NT2/D1 (cell line): ENCODE measurements at regions not wholly inside any gene's neighbourhood (a gene's known extent, or its start where the extent isn't known, plus 50 kb on each side); places are given as distances from the start of the nearest gene placed in this dataset.

Experiments used
- DNase-seq: peaks from one replicate; pipeline ENCODE4 v3.0.0-alpha.2; 2011; ENCODE audit warnings: low read depth, low spot score
- H3K27me3 ChIP-seq: 2 replicates; pipeline ENCODE4 v1.6.0; 2011; ENCODE audit warnings: mild to moderate bottlenecking; ENCODE audit not compliant: insufficient read length, insufficient read depth
- H3K36me3 ChIP-seq: 2 replicates; pipeline ENCODE4 v1.6.1; 2011; ENCODE audit warnings: mild to moderate bottlenecking, low read length, mixed read lengths; ENCODE audit not compliant: insufficient read depth, insufficient read length
- H3K4me1 ChIP-seq: 2 replicates; pipeline ENCODE4 v1.5.1; 2011; ENCODE audit not compliant: insufficient read depth, insufficient read length
- H3K4me3 ChIP-seq: 2 replicates; pipeline ENCODE4 v1.5.1; 2011; ENCODE audit warnings: low read depth; ENCODE audit not compliant: insufficient read length
- H3K9ac ChIP-seq: 2 replicates; pipeline ENCODE4 v1.6.0; 2011; ENCODE audit warnings: low read depth; ENCODE audit not compliant: insufficient read length
- H3K9me3 ChIP-seq: 2 replicates; pipeline ENCODE4 v1.5.1; 2011; ENCODE audit warnings: mild to moderate bottlenecking, low read length; ENCODE audit not compliant: insufficient read depth
- SUZ12 ChIP-seq: IDR thresholded peaks from 2 replicates; pipeline ENCODE4 v1.6.1; 2011; ENCODE audit not compliant: insufficient read length, insufficient read depth; ENCODE audit errors: extremely low read depth
- YY1 ChIP-seq: IDR thresholded peaks from 2 replicates; pipeline ENCODE4 v1.6.1; 2011; ENCODE audit not compliant: insufficient read length, insufficient read depth
- ZNF274 ChIP-seq: IDR thresholded peaks from 2 replicates; pipeline ENCODE4 v1.6.1; 2011; ENCODE audit warnings: mild to moderate bottlenecking, low read depth, low read length

DNA sequence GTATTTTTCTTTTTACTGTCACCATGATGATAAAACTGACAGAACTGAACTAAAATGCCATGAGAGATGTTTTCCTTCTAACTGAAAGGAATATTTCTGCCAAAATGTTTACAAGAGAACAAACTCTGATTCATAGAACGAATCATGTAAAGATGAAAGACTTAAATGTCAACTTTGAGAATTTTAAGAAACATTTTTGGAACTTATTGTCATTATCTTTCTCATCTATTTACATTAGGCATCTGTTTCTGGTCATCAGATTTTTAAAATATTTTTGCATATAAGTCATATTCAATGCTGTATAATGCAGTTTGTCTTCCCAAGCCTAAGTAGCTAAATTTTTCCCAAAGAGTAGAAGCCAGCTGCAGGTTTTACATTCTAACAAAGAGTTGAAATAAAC lies 358.5 kb downstream of the TFEC start:
- Histone ChIP-seq H3K27me3 (no peaks in the 10 kb centered on the region), H3K4me1 (no peaks in the 10 kb centered on the region), H3K9ac (no peak overlapping the region), H3K9me3 (no peaks in the 10 kb centered on the region), H3K36me3 (no peaks in the 10 kb centered on the region), H3K4me3 (no peak overlapping the region)
- DNase-seq, result no peak
- no peak for TF ChIP-seq ZNF274
- TF ChIP-seq YY1, result no peak
- TF ChIP-seq SUZ12, result no peak

DNA sequence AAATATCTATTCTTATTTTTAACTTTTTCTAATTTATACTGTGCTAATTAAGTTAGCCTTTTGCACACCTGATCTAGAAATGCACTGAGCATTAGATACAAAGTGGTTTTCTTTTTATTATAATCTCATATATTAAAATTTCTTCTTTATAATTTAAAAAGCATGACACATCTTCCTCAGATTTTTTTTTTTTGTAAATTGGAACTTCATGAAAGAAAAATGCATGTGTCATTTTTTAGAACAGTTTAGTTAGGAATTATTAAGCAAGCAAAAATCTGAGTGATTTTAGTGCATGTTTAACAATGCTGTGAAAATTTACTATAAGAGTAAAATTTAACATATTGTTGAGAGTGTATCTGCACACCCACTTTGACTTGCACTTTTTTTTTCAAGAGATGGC lies 367.9 kb downstream of the TFEC start:
- TF ChIP-seq YY1 (no peak), SUZ12 (no peak), ZNF274 (no peak)
- no peak overlapping the region for H3K4me3 ChIP-seq
- no peaks in the 10 kb centered on the region for H3K4me1 ChIP-seq
- no peaks in the 10 kb centered on the region for H3K9me3 ChIP-seq
- no peaks in the 10 kb centered on the region for H3K36me3 ChIP-seq
- no peak overlapping the region for H3K9ac ChIP-seq
- no peaks in the 10 kb centered on the region for H3K27me3 ChIP-seq
- no peak for DNase-seq

DNA sequence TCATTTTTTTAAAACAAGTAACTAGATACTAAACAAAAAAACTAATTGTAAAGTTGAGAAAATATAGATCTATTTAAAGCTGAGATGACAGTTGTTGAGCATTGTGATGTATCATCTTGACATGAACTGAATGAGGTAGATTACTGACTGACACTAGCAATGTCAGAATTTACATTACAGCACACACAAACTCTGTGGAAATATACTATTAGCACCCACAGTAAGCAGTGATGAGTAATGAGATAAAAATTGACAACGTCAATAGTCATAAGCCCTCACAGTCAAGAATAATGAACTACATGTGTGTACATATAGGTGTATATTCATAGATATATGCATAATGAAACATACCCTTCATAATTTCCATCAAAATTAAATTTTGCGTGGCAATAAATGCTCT lies 368.4 kb downstream of the TFEC start:
- TF ChIP-seq SUZ12, result no peak
- no peak for TF ChIP-seq ZNF274
- TF ChIP-seq YY1, result no peak
- no peaks in the 10 kb centered on the region for H3K4me1 ChIP-seq
- H3K9ac ChIP-seq, result no peak overlapping the region
- H3K4me3 ChIP-seq, result no peak overlapping the region
- H3K9me3 ChIP-seq, result no peaks in the 10 kb centered on the region
- DNase-seq, result no peak
- H3K36me3 ChIP-seq, result no peaks in the 10 kb centered on the region
- H3K27me3 ChIP-seq, result no peaks in the 10 kb centered on the region

DNA sequence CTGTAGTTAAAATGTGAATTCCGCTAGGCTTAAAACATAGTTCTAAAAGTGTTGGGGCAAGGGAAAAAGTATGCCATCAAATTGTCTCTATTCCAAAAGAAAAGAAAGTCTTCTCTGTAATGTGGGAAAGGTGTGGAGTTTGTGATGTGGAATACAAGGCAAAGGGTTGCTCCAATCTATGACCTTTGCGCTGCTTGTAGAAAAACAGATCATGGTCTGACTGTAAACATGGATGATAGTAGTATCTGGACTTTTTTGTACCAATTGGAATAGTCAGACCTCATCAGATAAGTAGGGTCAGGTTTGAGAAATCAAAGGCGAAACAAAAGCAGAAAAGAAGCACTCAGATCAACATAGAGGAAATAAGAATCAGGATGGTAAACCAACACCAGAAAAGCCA lies 372.3 kb downstream of the TFEC start:
- no peaks in the 10 kb centered on the region for H3K27me3 ChIP-seq
- TF ChIP-seq ZNF274, result no peak
- no peak for TF ChIP-seq SUZ12
- no peak for TF ChIP-seq YY1
- H3K4me1 ChIP-seq, result no peaks in the 10 kb centered on the region
- no peak overlapping the region for H3K4me3 ChIP-seq
- no peak for DNase-seq
- no peaks in the 10 kb centered on the region for H3K9me3 ChIP-seq
- H3K36me3 ChIP-seq, result no peaks in the 10 kb centered on the region
- H3K9ac ChIP-seq, result no peak overlapping the region

DNA sequence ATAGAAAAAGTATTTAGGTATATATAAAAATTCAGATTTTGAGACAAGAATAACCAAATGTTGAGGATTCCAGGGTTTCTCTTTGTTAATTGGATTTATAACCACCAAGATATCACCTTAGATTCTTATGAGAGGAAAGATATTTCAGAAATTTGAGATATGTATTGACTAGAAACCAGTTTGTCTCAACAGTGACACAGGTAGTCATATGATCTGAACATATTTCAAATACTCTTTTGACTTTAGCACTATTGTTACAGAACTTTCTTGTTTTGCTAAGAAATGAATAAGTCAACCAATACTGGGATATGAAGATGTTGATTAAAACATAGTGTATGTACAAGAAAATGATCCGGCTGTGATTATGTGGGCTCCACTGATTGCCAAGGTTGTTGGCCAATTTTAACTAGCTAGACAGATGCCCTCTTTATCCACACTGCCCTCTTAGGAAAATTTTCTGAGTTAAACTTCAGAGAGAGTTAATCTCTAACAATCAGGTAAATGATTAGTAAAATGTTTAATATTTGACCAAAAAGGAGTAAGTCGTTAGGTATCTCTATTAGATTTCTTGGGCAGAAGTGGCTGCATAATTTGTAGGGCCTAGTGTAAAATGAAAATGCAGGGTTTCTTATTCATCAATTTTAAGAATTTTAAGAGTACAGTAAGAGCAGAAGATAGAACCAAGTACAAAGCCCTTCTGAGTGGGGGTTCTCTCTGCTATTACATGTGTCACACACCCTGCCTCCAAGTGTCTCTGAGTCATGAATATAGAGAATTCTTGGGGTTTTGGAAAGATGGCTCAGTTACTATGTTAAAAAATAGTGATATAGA lies 376.0 kb downstream of the TFEC start:
- no peak overlapping the region for H3K9ac ChIP-seq
- TF ChIP-seq YY1 (no peak), ZNF274 (no peak), SUZ12 (no peak)
- H3K9me3 ChIP-seq, result no peaks in the 10 kb centered on the region
- DNase-seq, result no peak
- no peaks in the 10 kb centered on the region for H3K4me1 ChIP-seq
- no peaks in the 10 kb centered on the region for H3K27me3 ChIP-seq
- H3K36me3 ChIP-seq, result no peaks in the 10 kb centered on the region
- no peak overlapping the region for H3K4me3 ChIP-seq

DNA sequence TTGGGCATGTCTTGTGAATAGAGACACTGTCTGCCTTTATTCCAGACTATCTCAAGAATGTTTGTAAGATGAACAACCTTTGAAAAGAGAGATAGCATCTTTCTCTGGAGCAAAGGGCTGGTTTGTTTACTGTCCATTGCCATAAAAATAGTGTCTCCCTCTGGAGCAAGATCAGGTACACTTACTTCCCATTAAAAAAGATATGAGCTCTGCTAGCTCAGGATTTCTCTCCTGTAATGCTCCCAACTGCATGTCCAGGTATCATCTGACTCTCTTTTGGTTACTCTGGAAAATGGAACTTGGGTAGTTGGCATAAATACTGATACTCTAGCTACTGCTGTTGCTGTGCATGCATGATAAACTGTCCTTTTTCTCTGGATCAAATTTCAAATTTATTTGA lies 381.1 kb downstream of the TFEC start:
- TF ChIP-seq ZNF274, result no peak
- no peak for TF ChIP-seq YY1
- TF ChIP-seq SUZ12, result no peak

DNA sequence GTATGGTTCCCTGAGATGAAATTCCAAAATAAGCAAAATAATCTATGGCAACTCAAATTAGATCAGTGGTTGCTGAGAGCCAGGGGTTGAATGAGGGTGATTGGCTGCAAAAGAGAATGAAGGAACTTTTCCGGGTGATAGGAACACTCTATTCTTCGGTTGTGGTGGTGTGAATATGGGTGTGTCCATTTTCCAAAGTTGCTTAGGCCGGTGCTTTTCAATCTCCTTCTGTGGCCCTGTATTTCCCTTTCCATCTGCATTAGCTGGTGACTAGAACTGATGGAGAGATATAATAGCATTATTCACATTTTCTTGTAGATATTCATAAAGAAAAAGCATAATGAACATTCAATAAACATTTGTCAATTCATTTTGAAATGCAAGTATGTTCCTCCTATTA lies 382.9 kb downstream of the TFEC start:
- Histone ChIP-seq H3K4me1 (no peaks in the 10 kb centered on the region), H3K9ac (no peak overlapping the region), H3K4me3 (no peak overlapping the region), H3K27me3 (no peaks in the 10 kb centered on the region), H3K36me3 (no peaks in the 10 kb centered on the region), H3K9me3 (no peaks in the 10 kb centered on the region)
- TF ChIP-seq ZNF274 (no peak), SUZ12 (no peak), YY1 (no peak)
- no peak for DNase-seq

More for the DNA sequence above, 381.1 kb downstream of the TFEC start:
- DNase-seq, result no peak
- Histone ChIP-seq H3K36me3 (no peaks in the 10 kb centered on the region), H3K9ac (no peak overlapping the region), H3K9me3 (no peaks in the 10 kb centered on the region), H3K27me3 (no peaks in the 10 kb centered on the region), H3K4me1 (no peaks in the 10 kb centered on the region), H3K4me3 (no peak overlapping the region)

DNA sequence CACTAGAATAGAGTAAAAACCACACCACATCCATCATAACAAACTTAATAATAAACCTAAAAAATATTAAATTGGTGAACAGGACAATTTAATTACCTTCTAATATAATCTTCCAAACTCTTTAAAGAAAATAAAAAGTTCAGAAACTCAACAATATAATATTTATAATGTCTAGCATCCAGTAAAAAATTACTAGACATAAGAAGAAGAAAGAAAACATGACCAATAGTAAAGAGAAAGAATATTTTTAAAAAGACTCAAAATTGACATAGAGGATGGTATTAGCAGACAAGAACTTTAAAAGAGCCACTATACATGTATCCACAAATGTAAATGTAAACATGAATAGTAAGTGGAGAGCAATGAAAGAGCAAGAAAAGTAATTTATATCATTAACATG lies 388.4 kb downstream of the TFEC start:
- no peaks in the 10 kb centered on the region for H3K9me3 ChIP-seq
- H3K36me3 ChIP-seq, result no peaks in the 10 kb centered on the region
- DNase-seq, result no peak
- no peak overlapping the region for H3K4me3 ChIP-seq
- no peaks in the 10 kb centered on the region for H3K27me3 ChIP-seq
- H3K4me1 ChIP-seq, result no peaks in the 10 kb centered on the region
- no peak overlapping the region for H3K9ac ChIP-seq
- TF ChIP-seq ZNF274 (no peak), SUZ12 (no peak), YY1 (no peak)
